ENCODE measurements at regions not wholly inside any gene's neighbourhood (a gene's known extent, or its start where the extent isn't known, plus 50 kb on each side); places are given as distances from the start of the nearest gene placed in this dataset.

GRCh38 chr2:192381082-192381481 is 186.3 kb upstream of the TMEFF2 start:
- TF ChIP-seq CTCF (IDR thresholded peaks at IDR 0.05 in 2 of 3, conservative IDR thresholded peaks at IDR 0.05 in 1 of 3; ENCODE audit: borderline replicate concordance in 1 of 3, insufficient read depth in 1 of 3, low read depth in 2 of 3, low read length in 2 of 3) (no peak), CEBPB (IDR thresholded peaks at IDR 0.05; ENCODE audit: low read depth) (no peak)

Data from HCT116 (cell line).